Heart left ventricle (tissue), 16 donors: ENCODE measurements at regions not wholly inside any gene's neighbourhood (a gene's known extent, or its start where the extent isn't known, plus 50 kb on each side); places are given as distances from the start of the nearest gene placed in this dataset.

Experiments used
- ATAC-seq, 4 donors: fragments of 200-7000 bp; cut with Tn5 transposase; one replicate each; pipeline ENCODE4 v1.9.1; 2020 to 2022; ENCODE audit warnings: moderate library complexity in 4 of 4, mild to moderate bottlenecking in 3 of 4, moderate number of reproducible peaks in 1 of 4
- DNase-seq, 5 donors: peaks; one replicate each; pipeline ENCODE4 v3.0.0-alpha.2; 2020
- H3K27ac ChIP-seq, 12 donors: fragments of 200-600 bp; sonication (generic) in 4 of 12; one replicate each; pipeline versions ENCODE4 v1.5.0 to v1.8.0; 2016 to 2022; ENCODE audit warnings: mild to moderate bottlenecking in 2 of 12
- H3K27me3 ChIP-seq, 9 donors: fragments of 200-600 bp; sonication (generic) in 2 of 9; one replicate each; pipeline versions ENCODE4 v1.5.1 to v1.8.0; 2016 to 2022; ENCODE audit warnings: mild to moderate bottlenecking in 3 of 9
- H3K36me3 ChIP-seq, 9 donors: fragments of 200-600 bp; sonication (generic) in 2 of 9; one replicate each; pipeline versions ENCODE4 v1.5.0 to v1.8.0; 2018 to 2022; ENCODE audit warnings: mild to moderate bottlenecking in 2 of 9
- H3K4me1 ChIP-seq, 12 donors: fragments of 200-600 bp; sonication (generic) in 4 of 12; one replicate each; pipeline versions ENCODE4 v1.5.0 to v1.8.0; 2016 to 2022; ENCODE audit warnings: mild to moderate bottlenecking in 3 of 12
- H3K4me3 ChIP-seq, 12 donors: fragments of 200-600 bp; sonication (generic) in 4 of 12; one replicate each; pipeline versions ENCODE4 v1.5.0 to v1.8.0; 2017 to 2022; ENCODE audit warnings: mild to moderate bottlenecking in 9 of 12, moderate library complexity in 4 of 12
- H3K9me3 ChIP-seq, 12 donors: fragments of 200-600 bp; sonication (generic) in 4 of 12; one replicate each; pipeline versions ENCODE4 v1.5.0 to v1.8.0; 2016 to 2022; ENCODE audit warnings: mild to moderate bottlenecking in 1 of 12
- CTCF ChIP-seq, 12 donors: fragments of 200-600 bp; sonication (generic) in 4 of 12; IDR thresholded peaks; one replicate each; pipeline versions ENCODE4 v1.5.0 to v1.8.0; 2018 to 2022; ENCODE audit warnings: antibody characterized with exemption in 12 of 12, mild to moderate bottlenecking in 5 of 12
- POLR2A ChIP-seq, 2 donors: fragments of 450-650 bp; IDR thresholded peaks; one replicate each; pipeline ENCODE4 v1.6.1; 2017; ENCODE audit warnings: antibody characterized with exemption in 2 of 2, mild to moderate bottlenecking in 2 of 2, moderate library complexity in 2 of 2
- WGBS, 4 donors: extraction: QIAGEN DNeasy Blood & Tissue Kit in 2 of 4; methylation state at CpG; one replicate each; pipeline versions ENCODE4 v1.1.5 to v1.1.7; 2013 to 2018; 5-methylcytosine and 5-hydroxymethylcytosine counted together
- intact Hi-C, 10 donors: fragments of 100-400 bp; cut with DNase I; formaldehyde crosslinking; loops; one replicate each; pipeline versions ENCODE4 v1.11.1 to v1.14.2; 2022
- donor health status: ischemic (EF 13 %, LVEDD 7.1; RV severe dilation, severe dysfunction).
- donor health status: healthy with polysubstance abuse.
- donor health status: DM: no; HTN: yes; CAD: no.
- donor health status: DM: no; HTN: no; CAD: no.
- donor health status: ischemic (EF 25% LVEDD 6.9; RV normal size, moderate dysfunction).
- donor health status: ischemic (EF 25% LVEDD 5.7; RV mildly dilated, moderate dysfunction).
- donor health status: healthy.
- donor health status: DM: yes; HTN: yes; CAD: no.
- donor health status: ischemic (EF 35%, LVEDD 5.7; RV mildly dilated, moderate dysfunction).
- donor health status: nonischemic (EF 11% LVEDD 7.7; RV severe dilation, severe dysfunction).
- donor health status: DM: yes; HTN: yes; CAD: no.
- donor health status: PGD.
- donor health status: ischemic (EF 29% LVEDD 5.4; RV normal size, mild dysfunction).
- donor health status: nonischemic (EF 23%, LVEDD 6.1; RV moderate dilation, normal function).

GRCh38 chr1:54479251-54479650 is 68.8 kb upstream of the ACOT11 start:
- ATAC-seq (no peak), DNase-seq (no peak)
- Histone ChIP-seq H3K4me3 (no peak overlapping the region), H3K27ac (no peak overlapping the region), H3K4me1 (peaks cover 0 to 40% (median 5%) of the 10 kb centered on the region in 12 donors), H3K27me3 (peaks cover 0 to 16% (median 4%) of the 10 kb centered on the region in 9 donors), H3K9me3 (no peaks in the 10 kb centered on the region), H3K36me3 (no peaks in the 10 kb centered on the region)
- TF ChIP-seq CTCF (IDR thresholded peaks at IDR 0.05) (no peak), POLR2A (IDR thresholded peaks at IDR 0.05) (no peak)
- intact Hi-C loops: loop anchor here in 1 of 10 donors (5.0 kb wide), 1 partner anchor 57 kb away; no protein-coding TSS in a partner anchor
- 87 to 96% (median 89%) methylated on average over 5 of the region's 5 CpGs for WGBS, 4 donors

GRCh38 chr1:54477153-54477561 is 70.9 kb upstream of the ACOT11 start:
- no peak for TF ChIP-seq POLR2A (IDR thresholded peaks at IDR 0.05)
- no peak for TF ChIP-seq CTCF (IDR thresholded peaks at IDR 0.05)
- H3K4me1 ChIP-seq: peaks cover 0 to 41% (median 5%) of the 10 kb centered on the region in 12 donors
- H3K27me3 ChIP-seq: peaks cover 0 to 27% (median 7%) of the 10 kb centered on the region in 9 donors
- no peak overlapping the region for H3K27ac ChIP-seq
- no peaks in the 10 kb centered on the region for H3K9me3 ChIP-seq
- WGBS, 4 donors: 67 to 69% (median 68%) methylated on average over 6 of the region's 6 CpGs
- DNase-seq: no peak
- intact Hi-C loops: loop anchor here in 1 of 10 donors (5.0 kb wide), 1 partner anchor 55 kb away; no protein-coding TSS in a partner anchor
- ATAC-seq: no peak
- no peak overlapping the region for H3K4me3 ChIP-seq
- no peaks in the 10 kb centered on the region for H3K36me3 ChIP-seq

GRCh38 chr1:54476530-54477109 is 70.4 kb upstream of the SSBP3 start:
- DNase-seq: no peak
- no peak for ATAC-seq
- intact Hi-C loops: loop anchor here in 1 of 10 donors (5.0 kb wide), 1 partner anchor 54 kb away; no protein-coding TSS in a partner anchor
- Histone ChIP-seq H3K4me1 (peaks cover 0 to 36% (median 5%) of the 10 kb centered on the region in 12 donors), H3K36me3 (no peaks in the 10 kb centered on the region), H3K27me3 (peaks cover 0 to 27% (median 7%) of the 10 kb centered on the region in 9 donors), H3K4me3 (no peak overlapping the region), H3K9me3 (no peaks in the 10 kb centered on the region), H3K27ac (peak overlapping the region in 1 of 12 donors; percentile 76)
- no peak for TF ChIP-seq POLR2A (IDR thresholded peaks at IDR 0.05)
- no peak for TF ChIP-seq CTCF (IDR thresholded peaks at IDR 0.05)
- WGBS, 4 donors: 79 to 94% (median 85%) methylated on average over 4 of the region's 4 CpGs

GRCh38 chr1:54475946-54476516 is 69.8 kb upstream of the SSBP3 start:
- H3K36me3 ChIP-seq: no peaks in the 10 kb centered on the region
- DNase-seq (no peak), ATAC-seq (peak in 2 of 4 donors; percentile 19 to 43)
- H3K9me3 ChIP-seq: no peaks in the 10 kb centered on the region
- peak overlapping the region in 1 of 12 donors; percentile 50 for H3K4me3 ChIP-seq
- peak overlapping the region in 2 of 12 donors; percentile 28 to 76 for H3K27ac ChIP-seq
- TF ChIP-seq POLR2A (IDR thresholded peaks at IDR 0.05): no peak
- TF ChIP-seq CTCF (IDR thresholded peaks at IDR 0.05): no peak
- peaks cover 0 to 27% (median 7%) of the 10 kb centered on the region in 9 donors for H3K27me3 ChIP-seq
- WGBS, 4 donors: 50 to 63% (median 55%) methylated on average over 7 to 10 of the region's 10 CpGs
- intact Hi-C loops: loop anchor here in 1 of 10 donors (5.0 kb wide), 1 partner anchor 54 kb away; no protein-coding TSS in a partner anchor
- H3K4me1 ChIP-seq: peaks cover 0 to 30% (median 5%) of the 10 kb centered on the region in 12 donors
